ENCODE measurements at regions not wholly inside any gene's neighbourhood (a gene's known extent, or its start where the extent isn't known, plus 50 kb on each side); places are given as distances from the start of the nearest gene placed in this dataset.

DNA sequence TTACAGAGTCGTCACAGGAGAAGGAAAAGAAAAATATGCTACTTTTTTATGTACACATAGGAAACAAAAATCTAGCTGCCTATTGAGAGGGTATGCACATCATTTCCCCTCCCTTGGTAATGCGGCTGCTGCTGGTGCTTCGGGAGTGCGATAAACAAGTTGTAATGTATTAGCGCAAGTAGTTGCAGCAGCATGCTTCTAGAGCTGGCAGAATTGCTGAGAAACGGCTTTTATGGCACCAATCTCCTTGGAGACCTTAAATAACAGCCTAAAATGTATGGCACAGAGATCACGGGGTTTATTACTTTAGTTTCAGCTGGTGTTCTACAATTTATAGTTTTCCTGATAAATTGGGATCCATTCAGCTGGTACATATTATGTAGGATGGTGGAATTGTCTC is 447.6 kb upstream of the TMPO start:
- no peak for DNase-seq

DNA sequence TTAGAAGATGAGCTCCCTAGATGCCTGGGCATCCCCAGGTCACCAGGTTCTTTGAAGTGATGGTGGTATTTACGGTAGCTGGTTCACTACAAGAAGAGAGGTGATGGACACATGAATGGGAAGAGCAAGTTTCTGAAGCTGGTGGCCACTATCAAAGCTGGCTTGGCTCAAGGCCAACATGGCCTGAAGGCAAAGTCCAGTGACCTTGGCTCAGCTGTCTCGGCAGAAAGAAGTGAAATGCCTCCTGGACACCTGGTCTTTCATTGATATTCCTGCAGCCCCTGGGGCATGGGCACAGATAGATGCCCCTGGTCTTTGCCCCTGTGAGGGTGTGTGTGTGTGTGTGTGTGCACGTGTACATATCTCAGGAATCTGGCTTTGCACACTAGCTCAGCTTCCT is 441.8 kb upstream of the TMPO start:
- no peak for DNase-seq

DNA sequence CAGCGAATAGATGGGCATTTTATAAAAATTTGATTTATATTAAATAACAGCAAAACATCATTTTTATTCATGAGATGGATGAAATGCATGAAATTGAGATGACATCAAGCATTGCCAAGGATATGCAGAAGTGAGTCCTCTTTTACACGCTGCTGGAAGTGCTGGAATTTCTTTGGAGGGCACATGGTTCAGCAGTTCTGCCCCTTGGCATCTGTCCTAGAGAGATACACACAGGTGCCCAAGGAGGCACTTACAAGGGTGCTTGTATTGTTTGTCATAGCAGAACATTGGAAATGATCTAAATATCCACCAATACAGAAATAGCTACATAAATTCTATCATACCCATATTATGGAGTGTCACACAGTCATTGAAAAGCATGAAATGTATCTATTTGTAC is 441.1 kb upstream of the TMPO start:
- DNase-seq, result no peak

DNA sequence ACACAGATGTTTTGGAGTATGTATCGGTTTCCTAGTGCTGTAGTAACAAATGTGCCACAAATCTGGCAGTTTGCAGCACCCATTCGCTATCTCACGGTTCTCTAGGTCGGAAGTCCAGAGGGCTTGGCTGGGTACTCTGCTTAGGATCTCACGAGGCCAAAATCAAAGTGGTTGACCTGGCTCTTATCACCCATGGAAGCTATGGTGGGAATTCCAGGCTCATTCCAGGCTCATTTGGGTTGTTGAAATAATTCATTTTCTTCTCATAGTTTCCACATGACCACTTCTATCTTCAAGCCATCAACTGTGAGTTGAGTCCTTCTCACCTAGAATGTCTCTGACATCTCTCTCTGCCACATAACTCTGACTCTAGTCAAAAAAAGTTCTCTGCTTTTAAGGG is 431.0 kb upstream of the TMPO start:
- no peak for DNase-seq

DNA sequence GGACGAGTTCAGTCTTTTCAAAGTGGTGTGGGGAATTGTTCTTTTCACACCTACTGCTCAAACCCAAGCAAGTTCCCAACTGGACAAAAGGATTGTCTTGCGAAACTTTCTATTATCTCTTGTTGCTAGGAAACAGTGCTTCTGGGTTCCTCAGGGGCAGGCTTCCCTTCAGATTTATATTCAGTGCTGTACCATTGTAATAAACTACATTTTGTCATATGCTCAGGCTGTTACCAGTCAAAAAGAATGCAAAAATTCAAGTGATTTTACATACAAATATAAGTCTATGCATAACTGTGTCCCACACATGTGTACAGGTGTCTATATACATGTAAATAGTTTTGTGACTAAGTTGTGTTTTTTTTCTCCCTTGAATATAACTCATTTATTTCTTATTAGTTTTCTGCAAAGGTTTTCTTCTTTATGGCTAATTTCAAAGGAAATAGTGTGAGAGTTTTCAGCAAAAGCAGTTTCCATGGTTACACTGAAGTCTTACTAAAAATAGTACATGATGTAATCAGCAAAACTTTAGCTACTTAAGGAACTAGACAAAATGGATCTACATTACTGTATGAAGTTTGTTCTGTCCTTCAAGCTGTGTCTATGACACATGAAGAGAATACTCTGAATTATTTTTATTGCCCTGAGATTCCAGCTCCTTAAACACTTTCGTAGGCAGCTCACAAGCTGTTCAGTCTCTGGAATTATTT is 430.2 kb upstream of the TMPO start:
- no peak for DNase-seq

DNA sequence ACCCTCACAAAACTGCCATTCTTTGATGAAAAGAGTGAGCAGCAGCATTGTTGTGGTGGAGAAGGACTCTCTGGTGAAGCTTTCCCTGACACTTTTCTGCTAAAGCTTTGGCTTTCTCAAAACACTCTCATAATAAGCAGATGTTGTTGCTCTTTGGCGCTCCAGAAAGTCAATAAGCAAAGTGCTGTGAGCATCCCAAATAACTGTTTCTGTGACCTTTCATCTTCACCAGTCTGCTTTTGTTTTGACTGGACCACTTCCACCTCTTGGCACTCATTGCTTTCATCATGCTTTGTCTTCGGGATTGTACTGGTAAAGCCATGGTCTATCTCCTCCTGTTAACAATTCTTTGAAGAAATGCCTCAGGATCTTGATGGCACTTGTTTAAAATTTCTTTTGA is 424.7 kb upstream of the TMPO start:
- DNase-seq, result no peak

DNA sequence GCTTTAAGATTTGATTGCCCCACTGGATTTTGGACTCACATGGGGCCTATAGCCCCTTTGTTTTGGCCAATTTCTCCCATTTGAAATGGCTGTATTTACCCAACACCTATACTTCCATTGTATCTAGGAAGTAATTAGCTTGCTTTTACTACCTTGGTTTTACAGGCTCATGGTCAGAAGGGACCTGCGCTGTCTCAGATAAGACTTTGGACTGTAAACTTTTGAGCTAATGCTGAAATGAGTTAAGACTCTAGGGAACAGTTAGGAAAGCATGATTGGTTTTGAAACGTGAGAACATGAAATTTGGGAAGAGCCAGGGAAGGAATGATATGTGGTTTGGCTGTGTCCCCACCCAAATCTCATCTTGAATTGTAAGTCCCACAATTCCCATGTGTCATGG is 419.0 kb upstream of the TMPO start:
- no peak for DNase-seq

DNA sequence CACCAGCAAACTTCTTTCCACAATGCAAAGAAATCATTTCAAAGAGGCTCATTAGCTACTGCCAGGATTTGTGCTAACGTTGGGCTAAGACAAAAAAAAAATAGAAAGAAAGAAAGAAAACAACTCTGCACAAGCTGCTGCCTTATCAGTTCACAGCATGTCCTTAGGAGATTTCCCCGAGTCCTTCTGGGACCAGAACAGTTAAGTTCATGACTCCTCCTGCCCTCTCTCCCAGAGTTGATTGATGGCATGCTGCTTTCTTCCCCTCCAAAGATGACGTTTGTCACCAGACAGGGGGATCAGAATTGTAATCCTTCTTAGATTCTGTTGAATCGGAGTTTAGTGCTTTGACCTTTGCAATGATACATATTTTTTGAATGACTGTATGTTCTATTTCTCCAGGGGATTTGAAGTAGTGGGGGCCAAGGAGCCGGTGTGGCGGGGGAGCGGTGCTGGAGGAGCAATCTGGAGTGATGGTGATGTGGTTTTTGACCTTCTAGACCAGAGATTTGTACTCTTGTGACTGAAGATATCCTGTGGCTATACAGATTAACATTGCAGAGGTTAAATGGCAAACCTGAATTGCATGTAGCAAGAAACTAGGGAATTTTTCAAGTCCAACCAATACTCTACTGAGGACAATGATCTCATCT is 409.2 kb upstream of the TMPO start:
- DNase-seq, result no peak

DNA sequence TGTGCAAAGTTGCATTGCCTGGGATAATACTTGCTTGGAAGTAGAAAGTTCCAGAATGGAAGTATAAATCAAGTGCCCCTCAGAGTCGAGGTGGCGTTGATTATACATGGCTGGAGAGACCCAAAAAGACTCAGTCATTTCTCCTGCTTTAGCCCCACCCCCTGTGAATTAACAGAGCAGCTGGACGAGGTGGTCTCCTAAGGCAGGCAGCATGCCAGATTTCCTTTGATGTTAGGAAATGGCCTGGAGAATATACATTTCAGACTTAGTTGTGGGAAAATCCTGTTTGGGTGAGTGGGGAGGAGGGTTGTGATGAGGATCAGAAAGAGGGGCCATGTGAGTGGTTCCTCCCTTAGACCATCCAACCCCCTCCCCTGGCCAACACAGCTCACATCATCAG is 406.1 kb upstream of the TMPO start:
- peak; percentile 6 for DNase-seq

DNA sequence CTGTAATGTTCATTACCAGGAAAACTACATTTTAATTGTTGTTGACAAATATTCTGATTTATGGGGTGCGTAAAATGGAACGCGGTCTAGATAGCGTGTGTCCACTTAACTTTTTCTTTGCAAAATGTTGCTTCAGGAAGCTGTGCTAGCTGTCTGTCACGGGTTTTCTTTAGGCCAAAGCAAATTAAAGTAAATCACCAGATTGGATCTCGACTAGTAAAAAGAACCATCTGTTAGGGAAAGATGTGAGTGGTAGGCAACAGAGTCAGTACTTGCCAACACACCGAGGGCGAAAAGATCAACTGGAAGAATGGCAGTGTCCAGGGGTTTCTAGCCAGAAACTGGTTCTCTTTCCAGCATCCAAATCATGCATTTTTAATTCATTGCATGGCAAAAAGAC is 404.9 kb upstream of the TMPO start:
- no peak for DNase-seq

DNA sequence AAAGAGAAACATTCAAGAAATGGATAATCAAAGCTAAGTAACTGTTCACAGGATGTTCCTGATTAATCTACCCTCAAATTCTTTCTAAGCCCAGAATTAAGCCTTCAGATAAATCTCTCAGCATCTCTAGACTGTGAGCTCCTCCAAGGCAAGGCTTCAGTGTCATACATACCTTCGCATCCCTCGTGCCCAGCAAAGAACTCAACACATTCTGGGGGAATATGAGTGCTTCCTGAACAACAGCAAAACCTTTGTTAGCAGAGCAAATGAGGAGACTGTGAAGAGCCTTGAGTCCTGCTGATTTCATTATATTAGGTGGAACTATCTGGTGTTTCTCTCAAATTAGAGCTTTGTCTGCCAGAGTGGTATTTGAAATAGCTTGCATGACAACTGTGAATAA is 401.8 kb upstream of the TMPO start:
- no peak for DNase-seq

DNA sequence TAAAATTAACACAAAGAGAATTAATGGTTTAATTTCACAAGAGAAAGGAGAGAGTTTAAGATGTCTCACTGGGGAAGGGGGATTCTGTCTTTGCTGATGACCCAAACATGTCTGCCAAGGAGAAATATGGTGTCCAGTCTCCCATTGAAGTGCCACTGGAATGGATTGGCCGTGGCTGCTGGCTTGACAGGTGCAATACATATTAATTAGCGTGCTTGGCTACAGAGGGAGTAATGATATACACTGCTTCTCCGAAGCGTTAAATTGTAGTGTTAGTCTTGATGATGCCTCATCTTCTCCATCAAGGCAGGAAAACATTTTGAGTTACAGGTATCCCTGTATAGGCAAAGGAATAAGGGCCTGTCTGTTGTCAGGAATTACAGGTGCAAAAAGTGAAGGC is 393.4 kb upstream of the TMPO start:
- DNase-seq, result no peak

DNA sequence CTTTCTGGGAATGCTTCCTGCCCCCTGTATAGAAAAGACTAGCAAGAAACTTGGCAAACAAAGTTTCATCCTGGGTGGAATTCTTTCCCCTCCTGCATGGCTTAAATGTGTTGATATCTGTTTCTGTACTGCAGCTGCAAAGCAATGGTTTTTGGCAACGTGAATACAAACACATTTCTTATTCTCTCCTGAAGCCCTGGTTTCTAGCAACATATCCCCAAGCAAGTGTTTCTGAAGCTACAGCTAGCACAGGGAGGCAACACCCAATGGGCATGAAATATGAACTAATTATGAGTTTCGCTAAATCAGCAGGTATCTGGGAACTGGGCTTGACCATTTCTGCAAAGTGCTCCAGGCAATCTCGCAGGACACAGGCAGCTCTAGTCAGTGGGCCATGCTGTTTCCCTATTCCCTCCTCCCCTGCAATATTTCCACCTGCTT is 392.3 kb upstream of the TMPO start:
- no peak for DNase-seq

DNA sequence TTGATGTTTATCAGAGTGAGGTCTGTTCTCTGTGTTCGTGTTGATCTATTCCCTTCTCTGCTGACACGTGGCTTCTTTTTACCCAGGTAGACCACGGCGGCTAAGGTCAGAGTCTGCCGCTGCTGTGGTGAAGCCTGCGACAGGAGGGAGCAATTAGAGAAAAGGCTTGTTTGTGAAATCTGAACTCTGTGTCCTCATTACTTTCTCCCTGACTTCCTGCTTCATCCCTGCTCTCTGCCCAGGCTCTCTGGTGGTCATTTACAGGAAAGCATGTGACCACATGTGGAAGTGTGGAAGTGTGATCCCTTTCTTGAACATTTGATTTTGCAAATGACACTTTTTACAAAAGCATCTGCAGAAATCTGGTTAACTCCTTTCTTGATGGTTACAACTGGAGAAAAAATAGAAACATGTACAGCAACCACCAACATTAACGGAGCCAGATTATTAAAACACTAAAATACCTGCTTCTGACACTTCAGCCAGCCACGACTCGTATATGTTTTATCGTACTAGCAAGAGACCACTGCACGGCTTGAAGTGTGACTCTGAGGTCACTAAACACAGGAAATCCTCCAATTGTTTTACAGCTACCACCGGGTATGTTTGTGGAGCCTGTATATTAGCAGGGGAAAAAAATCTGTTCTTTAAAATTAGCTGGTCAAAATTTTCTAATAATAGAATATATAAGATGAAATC is 388.6 kb upstream of the TMPO start:
- no peak for DNase-seq

DNA sequence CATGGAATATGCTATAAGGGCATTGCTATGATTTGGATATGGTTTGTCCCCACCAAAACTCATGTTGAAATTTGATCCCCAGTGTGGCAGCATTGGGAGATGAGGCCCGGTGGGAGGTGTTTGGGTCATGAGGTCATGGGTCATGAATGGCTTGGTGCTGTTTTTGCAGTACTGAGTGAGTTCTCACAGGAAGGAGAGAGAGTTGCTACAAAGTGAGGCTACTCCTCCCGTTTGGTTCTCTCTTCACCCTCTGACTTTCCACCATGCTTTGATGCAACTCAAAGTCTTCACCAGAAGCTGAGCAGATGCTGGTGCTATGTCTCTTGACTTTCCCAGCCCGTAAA is 388.1 kb upstream of the TMPO start:
- no peak for DNase-seq

DNA sequence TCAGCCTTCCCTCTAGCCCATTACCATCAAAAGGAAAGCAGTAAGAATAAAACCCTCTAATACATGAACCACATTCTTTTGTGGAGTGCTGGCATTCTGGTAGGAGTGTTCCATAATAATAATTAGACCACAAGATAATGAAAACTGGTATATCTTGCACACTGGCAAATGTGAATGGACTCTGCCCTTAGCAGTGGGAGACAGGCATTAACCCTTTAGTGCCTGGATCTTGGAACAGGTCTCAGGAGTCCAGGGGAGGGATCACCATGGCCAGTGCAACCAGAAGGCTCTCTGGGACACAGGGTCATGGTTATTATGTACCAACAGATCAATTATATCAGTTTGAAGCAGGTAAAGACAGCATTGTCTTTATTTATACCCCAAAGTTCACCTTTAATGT is 387.5 kb upstream of the TMPO start:
- no peak for DNase-seq

DNA sequence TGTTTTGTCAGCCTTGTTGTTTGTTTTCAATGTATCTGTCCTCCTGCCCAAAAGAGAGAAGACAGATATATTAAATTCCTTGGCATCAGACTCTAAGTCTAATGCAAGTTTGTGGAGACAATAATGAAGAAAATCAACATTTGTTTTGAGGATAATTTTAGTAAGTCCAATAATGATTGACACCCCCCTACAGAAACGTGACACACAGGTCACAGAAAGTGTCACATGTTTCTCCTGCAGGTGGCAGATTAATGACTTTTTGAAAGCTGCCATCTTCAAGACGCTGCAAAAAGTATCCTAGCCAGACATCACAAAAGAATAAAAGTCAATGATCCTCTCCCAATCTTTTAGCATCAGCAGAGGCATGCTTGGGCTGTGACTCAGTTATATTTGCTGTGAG is 378.8 kb upstream of the TMPO start:
- DNase-seq, result no peak

DNA sequence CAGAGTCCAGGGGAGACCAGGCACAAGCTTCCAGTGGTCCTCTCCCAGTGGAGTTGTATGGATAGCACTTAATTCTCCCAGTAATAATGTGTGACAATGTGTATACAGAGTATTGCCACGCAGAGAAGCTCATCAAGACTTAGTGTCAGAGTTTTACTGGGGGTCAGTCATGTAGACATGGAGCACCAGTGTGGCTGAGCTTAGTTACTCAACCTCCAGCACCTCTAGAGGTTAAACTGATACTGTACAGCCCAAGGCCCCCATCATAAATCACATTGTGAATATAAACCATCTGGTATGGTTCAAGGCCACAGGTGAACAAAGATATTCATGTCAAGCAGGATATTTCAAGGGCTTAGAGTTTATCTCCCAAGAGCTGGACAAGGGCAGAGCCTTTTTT is 378.1 kb upstream of the TMPO start:
- no peak for DNase-seq

DNA sequence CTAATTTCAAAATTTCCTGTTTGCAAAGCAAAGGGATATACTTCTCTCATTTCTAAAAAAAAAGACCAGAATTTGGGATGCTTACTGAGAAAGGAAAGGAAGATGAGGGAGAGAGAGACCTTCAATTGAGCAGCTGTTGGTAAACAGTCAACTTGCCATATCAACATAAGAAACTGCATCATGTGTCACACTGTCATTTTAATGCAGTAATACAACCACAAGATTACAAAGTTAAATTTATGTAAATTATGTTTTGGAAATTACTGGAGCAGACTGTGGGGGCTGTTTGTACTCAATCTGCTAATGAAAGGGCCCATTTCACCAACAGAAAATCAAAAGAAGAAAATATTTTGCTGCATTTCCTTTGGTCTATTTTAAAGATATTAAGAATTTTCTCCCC is 370.4 kb upstream of the TMPO start:
- no peak for DNase-seq

DNA sequence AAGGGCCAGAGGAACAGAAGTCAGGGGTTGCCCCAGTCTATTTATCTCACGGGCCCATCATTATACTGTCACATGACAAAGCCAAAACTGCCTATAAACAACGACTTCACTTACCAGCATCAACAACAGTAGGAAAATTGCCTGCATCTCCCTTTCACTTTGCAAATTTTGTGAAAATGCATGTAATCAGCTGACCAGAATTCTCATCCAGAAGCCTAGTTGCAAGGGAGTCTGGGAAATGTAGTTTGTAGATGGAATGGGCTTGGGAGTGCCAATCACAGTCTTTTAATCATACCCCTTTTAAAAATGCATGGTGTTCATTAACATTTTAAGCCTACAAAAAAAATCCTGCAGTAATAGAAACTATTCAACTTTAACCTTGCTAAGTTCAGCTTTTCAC is 369.3 kb upstream of the TMPO start:
- DNase-seq, result no peak

DNA sequence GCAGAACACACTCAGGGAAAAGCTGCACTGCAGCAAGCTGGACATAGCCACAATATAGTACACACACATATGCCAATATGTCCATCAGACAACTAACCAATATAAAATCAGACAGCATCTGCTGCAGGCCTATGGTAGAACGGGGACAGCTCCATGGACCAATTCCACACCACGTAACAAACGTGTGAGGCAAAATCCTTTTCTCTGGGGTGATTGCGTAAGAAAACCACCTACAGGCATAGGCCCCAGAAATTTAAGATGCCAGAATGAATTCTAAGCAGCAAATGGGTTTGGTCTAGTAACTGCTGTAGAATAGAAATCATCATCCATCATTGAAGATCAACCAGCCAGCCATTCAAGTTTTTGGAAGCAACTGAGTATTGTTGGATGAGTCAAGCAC is 368.9 kb upstream of the TMPO start:
- DNase-seq, result no peak

DNA sequence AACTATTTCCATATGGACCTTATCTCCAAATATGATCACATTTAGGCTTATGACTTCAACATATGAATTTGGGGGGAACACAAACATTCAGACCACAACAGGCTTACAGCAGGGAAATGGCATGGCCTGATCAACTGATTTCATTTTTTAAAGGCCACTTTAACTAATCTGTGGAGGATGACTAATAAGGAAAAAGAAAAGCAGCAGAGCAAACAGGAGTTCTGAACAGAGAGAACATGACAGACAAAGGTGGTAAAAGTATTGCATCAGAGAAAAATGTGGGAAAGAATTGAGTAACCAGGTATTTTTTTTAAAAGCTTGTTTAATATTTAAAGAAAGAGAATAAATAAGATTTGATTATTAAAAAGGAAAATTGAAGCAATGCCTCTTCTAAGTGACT is 366.1 kb upstream of the TMPO start:
- no peak for DNase-seq

DNA sequence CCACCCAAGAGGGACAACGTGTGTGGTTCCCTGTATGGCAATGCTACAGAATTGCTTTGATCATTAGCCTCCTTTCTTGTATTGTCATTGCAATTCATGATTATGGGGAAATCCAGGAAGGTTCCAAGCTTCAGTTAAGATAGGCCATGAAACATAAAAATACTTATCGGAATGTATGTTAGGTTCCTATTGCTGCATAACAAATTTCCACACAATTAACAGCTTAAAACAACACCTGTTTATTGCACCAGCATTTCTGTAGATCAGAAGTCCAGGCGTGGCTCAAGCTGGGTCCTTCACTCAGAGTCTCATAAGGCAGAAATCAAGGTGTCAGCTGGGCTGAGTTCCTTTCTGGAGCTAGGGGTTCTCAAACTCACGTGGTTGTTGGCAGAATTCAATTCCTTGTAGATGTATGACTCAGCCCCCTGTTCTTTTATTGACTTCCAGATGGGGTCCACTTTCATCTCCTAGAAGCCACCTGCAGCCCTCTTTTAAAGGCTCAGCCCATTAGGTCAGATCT is 365.6 kb upstream of the TMPO start:
- DNase-seq, result no peak

DNA sequence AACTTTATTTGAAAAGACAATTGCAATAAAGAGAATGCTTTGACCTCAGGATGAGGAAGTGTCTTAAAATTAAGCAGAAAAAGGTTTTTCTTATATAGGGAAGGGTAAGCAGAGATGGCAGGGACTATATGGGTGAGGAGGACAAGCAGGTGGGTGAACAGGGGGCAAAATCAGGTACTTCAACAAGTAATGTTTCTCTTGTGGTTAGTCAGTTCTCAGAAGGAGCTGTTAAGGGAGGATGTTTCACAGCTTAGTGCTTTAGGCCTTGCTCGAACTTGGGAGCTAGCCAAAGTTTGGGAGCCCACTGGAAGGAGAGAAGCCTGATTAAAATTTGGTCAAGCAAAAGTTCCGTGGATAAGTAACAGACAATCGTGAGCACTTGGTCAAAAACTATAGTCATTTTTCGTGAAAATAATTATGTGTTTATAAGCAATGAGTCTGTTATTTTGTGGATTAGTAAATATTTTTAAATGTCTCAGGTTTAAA is 364.2 kb upstream of the TMPO start:
- DNase-seq, result no peak
